Esophagus muscularis mucosa (tissue), 4 donors: ENCODE measurements at regions not wholly inside any gene's neighbourhood (a gene's known extent, or its start where the extent isn't known, plus 50 kb on each side); places are given as distances from the start of the nearest gene placed in this dataset.

ENCODE experiments used
- CTCF ChIP-seq, 3 experiments: fragments of 200-600 bp in 2 of 3; fragments of 450-650 bp in 1 of 3; sonication (generic) in 2 of 3; IDR thresholded peaks; one replicate each; pipeline ENCODE4 v1.5.1; 2017 to 2019; ENCODE audit warnings: antibody characterized with exemption in 3 of 3, mild to moderate bottlenecking in 2 of 3, moderate library complexity in 1 of 3
- EP300 ChIP-seq: sonication (generic); formaldehyde crosslinking; IDR thresholded peaks from one replicate; pipeline ENCODE4 v1.6.1; 2017; ENCODE audit warnings: antibody characterized with exemption
- POLR2A ChIP-seq: fragments of 450-650 bp; IDR thresholded peaks from one replicate; pipeline ENCODE4 v1.6.1; 2017; ENCODE audit warnings: antibody characterized with exemption, moderate library complexity, mild to moderate bottlenecking, low read depth
- POLR2AphosphoS5 ChIP-seq, 2 donors: sonication (generic); formaldehyde crosslinking; IDR thresholded peaks; one replicate each; pipeline ENCODE4 v1.6.1; 2017; ENCODE audit warnings: antibody characterized with exemption in 2 of 2

- TF ChIP-seq CTCF (IDR thresholded peaks at IDR 0.05) (no peak), POLR2AphosphoS5 (IDR thresholded peaks at IDR 0.05) (no peak), POLR2A (no peak), EP300 (no peak)
Observed at GRCh38 chrX:55151199-55151598, 62.4 kb downstream of the PAGE2 start.
